K562 (cell line): ENCODE measurements at regions not wholly inside any gene's neighbourhood (a gene's known extent, or its start where the extent isn't known, plus 50 kb on each side); places are given as distances from the start of the nearest gene placed in this dataset.
A peak's percentile ranks its signal among the peaks of the same experiment; 100 is the strongest.

Source experiments
- ATAC-seq: fragments of 200-7000 bp; cut with Tn5 transposase; 3 replicates; pipeline ENCODE4 v1.9.1; 2020; ENCODE audit warnings: moderate library complexity
- BruUV-seq: library from RNA; stranded (reverse); fragments of 400-500 nt; replicated peaks from 2 replicates; lab custom pipeline; 2021; lab: Mats Ljungman, UMichigan
- CTCF ChIA-PET: fragments of 300-600 bp; formaldehyde crosslinking; extraction: SDS; loops from one replicate; lab custom pipeline; 2021; ENCODE audit warnings: low intra/inter-chr PET ratio; lab: Yijun Ruan, JAX
- POLR2A ChIA-PET: fragments of 300-600, 350-650 bp; sonication (Branson Sonifier 250); formaldehyde crosslinking; extraction: SDS; loops from one replicate; lab custom pipeline; 2021; ENCODE audit warnings: antibody characterized with exemption, inconsistent platforms; lab: Yijun Ruan, JAX
- DNase-seq, 4 experiments: peaks; one replicate each; pipeline versions ENCODE4 v3.0.0 to v3.0.0-alpha.2; 2011 to 2018; ENCODE audit warnings: low spot score in 3 of 4, mixed read lengths in 3 of 4; ENCODE audit errors: extremely low read depth in 1 of 4
- FAIRE-seq: peaks from 2 replicates; lab custom pipeline; 2011; peaks lifted over from hg19 to GRCh38; lab: Jason Lieb, UNC
- H2AFZ ChIP-seq: 2 replicates; pipeline ENCODE4 v1.6.0; 2011; ENCODE audit warnings: low read depth, low read length, control low read depth, inconsistent platforms
- H3K27ac ChIP-seq: fragments of 200-600 bp; 3 replicates; pipeline ENCODE4 v1.8.0; 2011; ENCODE audit warnings: low read depth, mild to moderate bottlenecking, control low read depth, inconsistent platforms, low read length, moderate library complexity, mixed read lengths; ENCODE audit errors: extremely low read depth
- H3K27me3 ChIP-seq, 2 experiments: fragments of 300-600 bp in 1 of 2; 2 replicates in 1 of 2; 3 replicates in 1 of 2; pipeline versions ENCODE4 v1.6.0 to v1.8.0; 2011; ENCODE audit warnings: inconsistent platforms in 2 of 2, low read length in 2 of 2, mild to moderate bottlenecking in 1 of 2, mixed read lengths in 1 of 2, moderate library complexity in 1 of 2; ENCODE audit not compliant: control insufficient read depth in 2 of 2, insufficient read depth in 2 of 2
- H3K36me3 ChIP-seq: fragments of 300-600 bp; 3 replicates; pipeline ENCODE4 v1.8.0; 2011; ENCODE audit warnings: mild to moderate bottlenecking, low read length, inconsistent platforms; ENCODE audit not compliant: control insufficient read depth, insufficient read depth
- H3K4me1 ChIP-seq, 2 experiments: fragments of 200-600 bp in 1 of 2; replicated peaks in 1 of 2; 2 replicates in 1 of 2; 3 replicates in 1 of 2; pipeline versions ENCODE4 v1.5.1 to v1.8.0; 2011; ENCODE audit warnings: inconsistent platforms in 2 of 2, low read length in 2 of 2, mild to moderate bottlenecking in 1 of 2, mixed read lengths in 1 of 2, moderate library complexity in 1 of 2; ENCODE audit not compliant: control insufficient read depth in 2 of 2, insufficient read depth in 2 of 2
- H3K4me2 ChIP-seq: 2 replicates; pipeline ENCODE4 v1.6.1; 2011; ENCODE audit warnings: low read length, control low read depth, inconsistent platforms, mixed read lengths; ENCODE audit not compliant: insufficient read depth
- H3K4me3 ChIP-seq: fragments of 200-600 bp; sonication (generic), shearing (Covaris generic); 2 replicates; pipeline ENCODE4 v1.5.1; 2016; ENCODE audit warnings: control low read depth, inconsistent platforms
- H3K79me2 ChIP-seq: fragments of 200-600 bp; 3 replicates; pipeline ENCODE4 v1.8.0; 2011; ENCODE audit warnings: low read length, inconsistent platforms; ENCODE audit not compliant: control insufficient read depth, insufficient read depth
- H3K9ac ChIP-seq, 2 experiments: 2 replicates each; pipeline versions ENCODE4 v1.6.0 to v1.6.1; 2011; ENCODE audit warnings: low read depth in 2 of 2, low read length in 2 of 2, control low read depth in 1 of 2, inconsistent platforms in 1 of 2, mild to moderate bottlenecking in 1 of 2, mixed read lengths in 1 of 2; ENCODE audit not compliant: insufficient read depth in 1 of 2
- H3K9me1 ChIP-seq: one replicate; pipeline ENCODE4 v1.6.0; 2011; ENCODE audit warnings: inconsistent platforms, mild to moderate bottlenecking, low read length, moderate library complexity; ENCODE audit not compliant: control insufficient read depth, insufficient read depth
- H3K9me3 ChIP-seq: replicated peaks from 2 replicates; pipeline ENCODE4 v1.5.1; 2011; ENCODE audit warnings: low read depth, low read length, inconsistent platforms; ENCODE audit not compliant: control insufficient read depth, insufficient read depth
- H4K20me1 ChIP-seq: replicated peaks from 2 replicates; pipeline ENCODE4 v1.6.1; 2011; ENCODE audit warnings: low read length, inconsistent platforms, mixed read lengths; ENCODE audit not compliant: control insufficient read depth, insufficient read depth
- ATF1 ChIP-seq, 2 experiments: fragments of 450-650 bp in 1 of 2; IDR thresholded peaks; 2 replicates each; pipeline ENCODE4 v1.6.1; 2016; ENCODE audit warnings: missing compliant biosample characterization in 1 of 2, missing genetic modification characterization in 1 of 2
- ATF6 ChIP-seq: sonication (generic); formaldehyde crosslinking; IDR thresholded peaks from 2 replicates; pipeline ENCODE4 v1.4.0; 2020; ENCODE audit warnings: mild to moderate bottlenecking, missing genetic modification reagents
- EHMT2 ChIP-seq: fragments of 450-650 bp; IDR thresholded peaks from 2 replicates; pipeline ENCODE4 v1.6.1; 2018; ENCODE audit warnings: antibody characterized with exemption
- ESRRA ChIP-seq: fragments of 450-650 bp; IDR thresholded peaks from 2 replicates; pipeline ENCODE4 v1.6.1; 2014; ENCODE audit warnings: low read depth, mild to moderate bottlenecking, moderate library complexity, borderline replicate concordance
- FOXJ3 ChIP-seq: sonication (generic); formaldehyde crosslinking; IDR thresholded peaks from 2 replicates; pipeline ENCODE4 v1.4.0; 2020; ENCODE audit warnings: mild to moderate bottlenecking, missing genetic modification reagents
- HEY1 ChIP-seq: fragments of 250-450 bp; sonication (Bioruptor Pico); IDR thresholded peaks from 2 replicates; pipeline ENCODE4 v1.5.0; 2020; ENCODE audit warnings: mild to moderate bottlenecking, moderate library complexity, borderline replicate concordance
- KLF16 ChIP-seq: IDR thresholded peaks from 2 replicates; pipeline ENCODE4 v1.6.1; 2016; ENCODE audit warnings: antibody characterized with exemption
- NR3C1 ChIP-seq: sonication (generic); formaldehyde crosslinking; IDR thresholded peaks from 2 replicates; pipeline ENCODE4 v1.8.1; 2022; ENCODE audit warnings: missing genetic modification reagents
- NUFIP1 ChIP-seq: fragments of 450-650 bp; IDR thresholded peaks from 2 replicates; pipeline ENCODE4 v1.6.1; 2018; ENCODE audit not compliant: partially characterized antibody
- PRPF4 ChIP-seq: fragments of 200-400 bp; formaldehyde crosslinking; IDR thresholded peaks from one replicate; pipeline ENCODE4 v1.6.1; 2017; ENCODE audit warnings: low read length, low read depth, mild to moderate bottlenecking; ENCODE audit not compliant: insufficient read depth, poor library complexity, severe bottlenecking
- PURB ChIP-seq: sonication (generic); formaldehyde crosslinking; IDR thresholded peaks from 2 replicates; pipeline ENCODE4 v1.9.0; 2021; ENCODE audit warnings: low read depth, mild to moderate bottlenecking, missing genetic modification reagents
- RBFOX2 ChIP-seq: fragments of 200-400 bp; formaldehyde crosslinking; IDR thresholded peaks from 2 replicates; pipeline ENCODE4 v1.6.1; 2017; ENCODE audit warnings: low read depth, mild to moderate bottlenecking, low read length, moderate library complexity
- SETDB1 ChIP-seq: IDR thresholded peaks from one replicate; pipeline ENCODE4 v1.6.1; 2012; ENCODE audit warnings: low read length, control low read depth, inconsistent platforms
- SLC30A9 ChIP-seq: fragments of 250-450 bp; sonication (Bioruptor Pico); IDR thresholded peaks from 2 replicates; pipeline ENCODE4 v1.8.0; 2022; ENCODE audit warnings: mild to moderate bottlenecking, moderate library complexity
- STAG1 ChIP-seq: sonication (generic); formaldehyde crosslinking; IDR thresholded peaks from 2 replicates; pipeline ENCODE4 v1.5.0; 2020; ENCODE audit warnings: missing genetic modification reagents, borderline replicate concordance
- TEAD1 ChIP-seq, 2 experiments: fragments of 450-650 bp in 1 of 2; sonication (generic) in 1 of 2; formaldehyde crosslinking; IDR thresholded peaks; 2 replicates each; pipeline versions ENCODE4 v1.4.0 to v1.8.0; 2020 to 2022; ENCODE audit warnings: mild to moderate bottlenecking in 2 of 2, missing genetic modification reagents in 1 of 2
- XRCC4 ChIP-seq: IDR thresholded peaks from one replicate; pipeline ENCODE4 v1.6.1; 2011; ENCODE audit not compliant: insufficient read depth, insufficient read length; ENCODE audit errors: extremely low read depth
- ZBTB9 ChIP-seq: fragments of 450-650 bp; formaldehyde crosslinking; IDR thresholded peaks from 2 replicates; pipeline ENCODE4 v1.4.0; 2020; ENCODE audit warnings: mild to moderate bottlenecking, moderate library complexity
- ZNF395 ChIP-seq: fragments of 200-800 bp; sonication (Bioruptor generic); IDR thresholded peaks from 2 replicates; pipeline ENCODE4 v1.6.1; 2017; ENCODE audit warnings: missing genetic modification characterization, missing compliant biosample characterization
- ZNF717 ChIP-seq: fragments of 250-450 bp; sonication (Bioruptor Pico); IDR thresholded peaks from 2 replicates; pipeline ENCODE4 v1.5.0; 2021
- ZNF764 ChIP-seq: fragments of 250-450 bp; sonication (Bioruptor Pico); IDR thresholded peaks from 2 replicates; pipeline ENCODE4 v1.4.0; 2020; ENCODE audit warnings: low read depth, mild to moderate bottlenecking, moderate library complexity
- WGBS: fragments of 100-300 bp; shearing (Covaris generic); methylation state at CpG from one replicate; pipeline ENCODE4 v1.1.6; 2016; ENCODE audit warnings: low coverage, mixed read lengths; ENCODE audit not compliant: insufficient coverage; ENCODE audit errors: missing lambda C conversion rate; 5-methylcytosine and 5-hydroxymethylcytosine counted together
- in situ Hi-C: fragments of 300-500 bp; cut with MboI; formaldehyde crosslinking; loops from 4 replicates; pipeline ENCODE4 v1.15.0; 2018; ENCODE audit warnings: inconsistent platforms, mixed read lengths
- intact Hi-C: fragments of 100-400 bp; cut with micrococcal nuclease; formaldehyde crosslinking; loops from 2 replicates; pipeline ENCODE4 v1.14.2; 2022

GRCh38 chr4:122548452-122548851 lies 72.4 kb downstream of the IL21 start:
- DNase-seq: peak in 1 of 4 experiments; percentile 16
- H2AFZ ChIP-seq: no peak overlapping the region
- no peak overlapping the region for H3K9ac ChIP-seq
- no peaks in the 10 kb centered on the region for H3K79me2 ChIP-seq
- H3K36me3 ChIP-seq: no peaks in the 10 kb centered on the region
- H3K4me2 ChIP-seq: no peak overlapping the region
- ChIA-PET CTCF (no interaction called here), POLR2A (no interaction called here)
- no peaks in the 10 kb centered on the region for H3K9me3 ChIP-seq
- FAIRE-seq: no peak
- peak overlapping the region; percentile 24; the same call in 1 of the 3 replicates for H3K27ac ChIP-seq
- intact Hi-C loops (no loop called here), in situ Hi-C loops (no loop called here)
- H3K4me1 ChIP-seq: peaks cover 0 to 14% of the 10 kb centered on the region in 2 experiments; a peak in 3 of 5 replicates
- no TSS peak for BruUV-seq
- H3K4me3 ChIP-seq: no peak overlapping the region
- H3K9me1 ChIP-seq: no peaks in the 10 kb centered on the region
- ATAC-seq: peak; percentile 73
- H4K20me1 ChIP-seq: no peaks in the 10 kb centered on the region
- 0% methylated on average over 1 of the region's 1 CpG for WGBS
- H3K27me3 ChIP-seq: no peaks in the 10 kb centered on the region
- TF ChIP-seq ZBTB9 (CRISPR knock-in tag) (no peak), FOXJ3 (no peak), SLC30A9 (CRISPR knock-in tag) (no peak), NUFIP1 (no peak), XRCC4 (no peak), ATF1 (CRISPR knock-in tag; IDR thresholded peaks at IDR 0.05) (no peak), ATF1 (tag; IDR thresholded peaks at IDR 0.05) (peak; percentile 39; the same call in 1 of the 2 replicates), ZNF764 (CRISPR knock-in tag) (no peak), NR3C1 (CRISPR knock-in tag) (no peak), HEY1 (CRISPR knock-in tag) (no peak), ESRRA (no peak), PURB (CRISPR knock-in tag) (no peak), ZNF395 (peak; percentile 90), EHMT2 (no peak), KLF16 (no peak), ATF6 (CRISPR knock-in tag) (no peak), TEAD1 (CRISPR knock-in tag; IDR thresholded peaks at IDR 0.05) (no peak), PRPF4 (no peak), STAG1 (CRISPR knock-in tag) (no peak), ZNF717 (CRISPR knock-in tag) (no peak), RBFOX2 (no peak), SETDB1 (no peak)
